ENCODE measurements at regions not wholly inside any gene's neighbourhood (a gene's known extent, or its start where the extent isn't known, plus 50 kb on each side); places are given as distances from the start of the nearest gene placed in this dataset.

DNA sequence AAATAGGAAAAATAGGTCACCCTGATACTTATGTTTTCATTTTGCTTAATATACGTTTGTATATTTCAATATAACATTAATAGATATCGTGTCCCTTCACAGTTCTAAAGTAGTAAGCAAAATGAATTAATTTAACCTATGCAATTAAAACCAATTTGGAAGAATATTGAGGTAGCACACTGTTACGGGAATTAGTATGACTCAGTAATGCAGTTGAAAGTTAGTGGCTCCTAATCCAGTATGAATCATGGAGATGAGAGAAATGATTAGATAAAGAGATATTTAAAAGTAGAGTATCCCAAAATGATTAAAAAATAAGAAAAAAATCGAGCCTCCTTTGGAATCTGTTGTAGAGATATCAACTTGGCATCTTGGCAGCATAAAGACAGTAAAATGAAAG, 177.0 kb upstream of the SLITRK6 start:
- no peak for ATAC-seq
- no peaks in the 10 kb centered on the region for H3K9me3 ChIP-seq
- no peaks in the 10 kb centered on the region for H3K27me3 ChIP-seq
- no peak overlapping the region for H3K27ac ChIP-seq
- H3K4me3 ChIP-seq: no peak overlapping the region
- 63 to 83% methylated on average over 4 of the region's 4 CpGs for WGBS, 2 donors (ENCODE audit: low coverage in 1 of 2)
- no peaks in the 10 kb centered on the region for H3K36me3 ChIP-seq
- no peaks in the 10 kb centered on the region for H3K4me1 ChIP-seq
- TF ChIP-seq EP300 (IDR thresholded peaks at IDR 0.05) (no peak), POLR2A (IDR thresholded peaks at IDR 0.05) (no peak), POLR2AphosphoS5 (IDR thresholded peaks at IDR 0.05) (no peak), CTCF (IDR thresholded peaks at IDR 0.05) (no peak)

- H3K4me1 ChIP-seq: no peaks in the 10 kb centered on the region
- WGBS, 2 donors (ENCODE audit: low coverage in 1 of 2): 63 to 89% methylated on average over 4 of the region's 4 CpGs
These were observed 175.6 kb upstream of the SLITRK6 start for GRCh38 chr13:85974608-85975366.

GRCh38 chr13:85970727-85971126, 171.5 kb upstream of the SLITRK6 start:
- Histone ChIP-seq H3K4me3 (no peak overlapping the region), H3K36me3 (no peaks in the 10 kb centered on the region), H3K9me3 (no peaks in the 10 kb centered on the region), H3K4me1 (no peaks in the 10 kb centered on the region), H3K27ac (no peak overlapping the region), H3K27me3 (no peaks in the 10 kb centered on the region)
- no peak for TF ChIP-seq EP300 (IDR thresholded peaks at IDR 0.05)
- no peak for TF ChIP-seq POLR2AphosphoS5 (IDR thresholded peaks at IDR 0.05)
- TF ChIP-seq POLR2A (IDR thresholded peaks at IDR 0.05): no peak
- no peak for TF ChIP-seq CTCF (IDR thresholded peaks at IDR 0.05)
- ATAC-seq: no peak

More at GRCh38 chr13:85974608-85975366, 175.6 kb upstream of the SLITRK6 start:
- H3K27me3 ChIP-seq: no peaks in the 10 kb centered on the region
- no peaks in the 10 kb centered on the region for H3K9me3 ChIP-seq
- TF ChIP-seq EP300 (IDR thresholded peaks at IDR 0.05) (no peak), POLR2AphosphoS5 (IDR thresholded peaks at IDR 0.05) (no peak), POLR2A (IDR thresholded peaks at IDR 0.05) (no peak), CTCF (IDR thresholded peaks at IDR 0.05) (no peak)
- H3K36me3 ChIP-seq: no peaks in the 10 kb centered on the region
- ATAC-seq: no peak
- no peak overlapping the region for H3K27ac ChIP-seq
- no peak overlapping the region for H3K4me3 ChIP-seq

GRCh38 chr13:85969331-85969730, 170.1 kb upstream of the SLITRK6 start:
- TF ChIP-seq EP300 (IDR thresholded peaks at IDR 0.05): no peak
- no peak for TF ChIP-seq CTCF (IDR thresholded peaks at IDR 0.05)
- no peak for TF ChIP-seq POLR2A (IDR thresholded peaks at IDR 0.05)
- no peak for TF ChIP-seq POLR2AphosphoS5 (IDR thresholded peaks at IDR 0.05)
- H3K4me1 ChIP-seq: no peaks in the 10 kb centered on the region
- no peak overlapping the region for H3K4me3 ChIP-seq
- H3K27me3 ChIP-seq: no peaks in the 10 kb centered on the region
- ATAC-seq: no peak
- no peaks in the 10 kb centered on the region for H3K9me3 ChIP-seq
- no peaks in the 10 kb centered on the region for H3K36me3 ChIP-seq
- H3K27ac ChIP-seq: no peak overlapping the region

GRCh38 chr13:85935868-85936467, 136.7 kb upstream of the SLITRK6 start:
- Histone ChIP-seq H3K27me3 (no peaks in the 10 kb centered on the region), H3K27ac (no peak overlapping the region), H3K4me3 (no peak overlapping the region), H3K4me1 (no peaks in the 10 kb centered on the region), H3K9me3 (peaks cover 0 to 50% (median 0%) of the 10 kb centered on the region in 3 donors), H3K36me3 (no peaks in the 10 kb centered on the region)
- no peak for ATAC-seq
- 93% methylated on average over 3 of the region's 4 CpGs; no CpG with 5 or more reads in 1 of the 2 donors for WGBS, 2 donors (ENCODE audit: low coverage in 1 of 2)
- no peak for TF ChIP-seq POLR2A (IDR thresholded peaks at IDR 0.05)
- TF ChIP-seq EP300 (IDR thresholded peaks at IDR 0.05): no peak
- TF ChIP-seq POLR2AphosphoS5 (IDR thresholded peaks at IDR 0.05): no peak
- no peak for TF ChIP-seq CTCF (IDR thresholded peaks at IDR 0.05)

Measured in gastroesophageal sphincter (tissue), 4 donors.